Astrocyte of the spinal cord (primary cell): ENCODE measurements at regions not wholly inside any gene's neighbourhood (a gene's known extent, or its start where the extent isn't known, plus 50 kb on each side); places are given as distances from the start of the nearest gene placed in this dataset.

Experiments
- DNase-seq: peaks from one replicate; pipeline ENCODE4 v3.0.0; 2011; ENCODE audit warnings: low read depth, low spot score
- H3K4me3 ChIP-seq: 2 replicates; pipeline ENCODE4 v1.5.1; 2011; ENCODE audit warnings: low read depth, mild to moderate bottlenecking, low read length, moderate library complexity
- in situ Hi-C: cut with HindIII; loops from 2 replicates; pipeline ENCODE4 v1.10.0; 2017; ENCODE audit warnings: low sequenced_read_pairs
- TF ChIP-seq, protein P1 (sequence below): IDR thresholded peaks from 2 replicates; pipeline ENCODE4 v1.5.1; 2012; ENCODE audit warnings: low read depth, mild to moderate bottlenecking, low read length, inconsistent platforms

DNA sequence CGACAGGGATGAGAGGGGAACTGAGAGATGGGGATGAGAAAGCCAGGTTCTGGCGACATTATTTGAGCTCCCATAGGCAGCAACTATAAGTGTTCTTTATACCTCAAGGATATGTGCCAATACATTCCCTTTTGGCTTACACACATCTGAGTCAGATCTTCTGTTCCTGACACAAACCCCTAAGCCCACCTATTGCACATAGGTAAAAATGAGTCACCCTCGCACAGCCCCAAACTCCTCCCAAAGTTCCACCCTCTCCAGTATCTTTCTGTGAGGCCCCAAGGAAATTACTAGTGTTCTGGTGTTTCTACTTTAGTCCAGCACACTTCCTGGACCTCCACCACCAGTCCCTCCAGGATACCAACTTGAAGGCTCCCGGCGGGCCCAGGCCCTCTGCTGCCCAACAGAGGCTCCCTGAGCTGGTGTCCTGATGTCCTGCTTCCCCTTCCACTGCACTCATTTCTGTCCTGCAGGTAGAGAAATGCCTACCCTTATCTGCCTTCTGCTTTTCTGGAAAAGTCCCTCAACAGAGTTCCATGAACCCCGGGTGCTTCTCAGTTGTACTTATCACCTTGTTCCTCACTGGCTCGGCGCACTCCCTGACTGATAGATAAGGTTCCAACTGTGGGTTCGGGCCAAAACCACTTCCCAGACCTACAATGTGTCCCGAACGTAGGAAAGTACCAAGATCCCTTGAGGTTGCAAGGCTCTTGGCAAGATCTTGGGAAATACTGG, 125.5 kb downstream of the EN1 start:
- DNase-seq, result no peak
- in situ Hi-C loops, result no loop called here
- TF ChIP-seq, protein P1, sequence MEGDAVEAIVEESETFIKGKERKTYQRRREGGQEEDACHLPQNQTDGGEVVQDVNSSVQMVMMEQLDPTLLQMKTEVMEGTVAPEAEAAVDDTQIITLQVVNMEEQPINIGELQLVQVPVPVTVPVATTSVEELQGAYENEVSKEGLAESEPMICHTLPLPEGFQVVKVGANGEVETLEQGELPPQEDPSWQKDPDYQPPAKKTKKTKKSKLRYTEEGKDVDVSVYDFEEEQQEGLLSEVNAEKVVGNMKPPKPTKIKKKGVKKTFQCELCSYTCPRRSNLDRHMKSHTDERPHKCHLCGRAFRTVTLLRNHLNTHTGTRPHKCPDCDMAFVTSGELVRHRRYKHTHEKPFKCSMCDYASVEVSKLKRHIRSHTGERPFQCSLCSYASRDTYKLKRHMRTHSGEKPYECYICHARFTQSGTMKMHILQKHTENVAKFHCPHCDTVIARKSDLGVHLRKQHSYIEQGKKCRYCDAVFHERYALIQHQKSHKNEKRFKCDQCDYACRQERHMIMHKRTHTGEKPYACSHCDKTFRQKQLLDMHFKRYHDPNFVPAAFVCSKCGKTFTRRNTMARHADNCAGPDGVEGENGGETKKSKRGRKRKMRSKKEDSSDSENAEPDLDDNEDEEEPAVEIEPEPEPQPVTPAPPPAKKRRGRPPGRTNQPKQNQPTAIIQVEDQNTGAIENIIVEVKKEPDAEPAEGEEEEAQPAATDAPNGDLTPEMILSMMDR, result no peak
- no peak overlapping the region for H3K4me3 ChIP-seq

- DNase-seq, result no peak
- in situ Hi-C loops, result no loop called here
- H3K4me3 ChIP-seq, result no peak overlapping the region
- TF ChIP-seq, protein P1, result no peak
Measured at GRCh38 chr2:118720866-118721265, 126.6 kb downstream of the EN1 start.

DNA sequence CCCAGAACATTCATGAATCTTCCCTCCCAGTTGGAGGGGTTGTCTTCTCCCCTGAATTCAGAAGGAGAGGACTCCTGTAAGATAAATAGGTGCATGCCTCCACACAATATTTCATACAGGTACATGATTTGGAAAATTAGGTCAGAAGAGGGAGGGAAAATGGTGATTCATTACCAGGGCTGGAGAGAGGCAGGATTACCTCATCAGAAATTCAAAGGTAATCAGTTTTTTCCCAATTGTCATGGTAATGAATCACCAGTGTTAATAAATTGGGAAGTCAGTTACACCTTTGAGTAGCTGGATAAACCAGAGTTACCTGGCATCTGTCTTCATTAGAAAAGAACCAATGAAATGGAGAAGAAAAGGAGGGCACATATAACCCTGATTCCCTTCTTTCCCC, 128.5 kb downstream of the EN1 start:
- TF ChIP-seq, protein P1, result no peak
- H3K4me3 ChIP-seq, result no peak overlapping the region
- in situ Hi-C loops, result no loop called here
- no peak for DNase-seq

GRCh38 chr2:118716102-118716501, 131.3 kb downstream of the EN1 start:
- DNase-seq, result no peak
- TF ChIP-seq, protein P1, result no peak
- in situ Hi-C loops, result no loop called here
- no peak overlapping the region for H3K4me3 ChIP-seq

DNA sequence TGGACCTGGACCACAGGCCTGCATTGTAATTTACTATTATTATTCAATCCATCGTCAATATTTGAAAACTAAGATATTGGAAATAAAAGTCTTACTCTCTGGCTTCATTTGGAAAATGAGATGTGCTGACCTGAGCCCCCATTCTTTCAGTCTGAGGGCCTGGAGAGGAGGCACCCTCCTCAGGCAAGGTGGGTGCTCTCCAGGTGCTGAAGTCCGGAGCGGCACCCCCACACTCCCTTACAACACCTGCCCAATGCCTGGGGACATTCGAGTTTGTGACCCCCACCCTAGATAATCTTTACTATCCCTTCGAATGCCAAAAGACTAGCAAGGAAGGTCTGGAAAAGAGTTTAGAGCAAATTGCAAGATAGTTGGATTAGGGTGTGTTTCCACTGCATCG, 133.3 kb downstream of the EN1 start:
- no peak for DNase-seq
- in situ Hi-C loops, result no loop called here
- TF ChIP-seq, protein P1, result no peak
- no peak overlapping the region for H3K4me3 ChIP-seq

DNA sequence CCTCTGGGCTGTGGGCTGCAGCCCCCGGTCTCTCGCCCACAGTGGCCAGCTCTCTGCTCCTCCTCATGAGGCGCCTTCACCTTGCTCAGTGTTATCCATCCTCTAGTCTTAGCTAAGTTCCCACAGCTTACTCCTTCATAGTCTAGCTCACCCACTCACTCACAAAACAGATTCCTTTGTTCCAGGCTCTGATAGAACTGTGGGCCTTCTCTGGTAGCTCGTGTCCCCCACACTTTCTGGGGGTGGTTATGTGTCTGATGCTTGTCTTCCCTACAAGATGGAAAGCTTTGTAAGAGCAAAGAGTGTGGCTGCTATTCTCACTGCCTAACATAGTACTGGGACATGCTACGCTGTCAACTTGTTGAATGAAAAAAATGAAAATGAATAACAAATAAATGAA, 135.8 kb downstream of the EN1 start:
- DNase-seq, result no peak
- in situ Hi-C loops, result no loop called here
- TF ChIP-seq, protein P1, result no peak
- no peak overlapping the region for H3K4me3 ChIP-seq

DNA sequence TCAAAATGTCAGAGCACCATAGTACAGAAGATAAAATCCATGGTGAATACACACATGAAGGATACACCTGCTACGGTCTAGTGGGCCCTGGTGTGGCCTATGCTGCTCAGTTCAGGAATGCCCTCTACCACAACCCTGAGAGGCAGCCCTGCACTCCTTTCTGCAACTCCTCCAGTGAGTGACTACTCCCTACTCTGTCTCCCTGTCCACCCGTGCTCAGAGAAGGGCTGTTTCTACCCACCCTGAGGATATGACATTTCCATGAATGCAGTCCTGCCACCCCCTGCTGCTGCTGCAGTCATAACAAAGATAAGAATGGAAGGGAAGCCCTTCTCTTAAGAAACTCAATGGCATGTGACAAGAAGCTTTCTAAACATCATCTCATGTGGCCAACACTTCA, 137.0 kb downstream of the EN1 start:
- TF ChIP-seq, protein P1, result no peak
- no peak overlapping the region for H3K4me3 ChIP-seq
- in situ Hi-C loops, result no loop called here

More for the DNA sequence above, 137.0 kb downstream of the EN1 start:
- DNase-seq, result no peak
